CD14-positive monocyte (primary cell): ENCODE measurements at regions not wholly inside any gene's neighbourhood (a gene's known extent, or its start where the extent isn't known, plus 50 kb on each side); places are given as distances from the start of the nearest gene placed in this dataset.

Experiments used
- DNase-seq, 3 donors: peaks; one replicate each; pipeline ENCODE4 v3.0.0-alpha.2; 2011 to 2022
- H2AFZ ChIP-seq: 2 replicates; pipeline ENCODE4 v1.6.0; 2012; ENCODE audit warnings: mild to moderate bottlenecking, low read depth, low read length, inconsistent platforms; ENCODE audit not compliant: insufficient read depth, poor library complexity, severe bottlenecking
- H3K27ac ChIP-seq, 2 donors: 1 replicate in 1 of 2; 2 replicates in 1 of 2; pipeline ENCODE4 v1.5.1; 2012 to 2013; ENCODE audit warnings: low read length in 2 of 2, control low read depth in 1 of 2, inconsistent platforms in 1 of 2, low read depth in 1 of 2, mild to moderate bottlenecking in 1 of 2
- H3K27me3 ChIP-seq, 2 donors: one replicate each; pipeline versions ENCODE4 v1.6.0 to v1.6.1; 2011 to 2013; ENCODE audit warnings: low read length in 2 of 2; ENCODE audit not compliant: control insufficient read depth in 2 of 2, insufficient read depth in 2 of 2
- H3K36me3 ChIP-seq, 2 donors: replicated peaks in 1 of 2; 1 replicate in 1 of 2; 2 replicates in 1 of 2; pipeline versions ENCODE4 v1.5.1 to v1.6.1; 2012 to 2013; ENCODE audit warnings: low read length in 2 of 2, control low read depth in 1 of 2, inconsistent platforms in 1 of 2, mild to moderate bottlenecking in 1 of 2; ENCODE audit not compliant: insufficient read depth in 2 of 2, control insufficient read depth in 1 of 2
- H3K4me1 ChIP-seq, 2 donors: 1 replicate in 1 of 2; 2 replicates in 1 of 2; pipeline versions ENCODE4 v1.5.1 to v1.6.1; 2012 to 2013; ENCODE audit warnings: low read length in 2 of 2, control low read depth in 1 of 2, inconsistent platforms in 1 of 2, mild to moderate bottlenecking in 1 of 2, moderate library complexity in 1 of 2; ENCODE audit not compliant: insufficient read depth in 2 of 2, control insufficient read depth in 1 of 2
- H3K4me2 ChIP-seq: replicated peaks from 2 replicates; pipeline ENCODE3; 2012; ENCODE audit warnings: low read length, moderate library complexity, mild to moderate bottlenecking; ENCODE audit not compliant: poor library complexity, severe bottlenecking; ENCODE audit errors: extremely low read depth
- H3K4me3 ChIP-seq, 3 experiments: fragments of 200-600 bp in 1 of 3; sonication (generic) in 1 of 3; replicated peaks in 1 of 3; 1 replicate in 2 of 3; 2 replicates in 1 of 3; pipeline ENCODE4 v1.5.1; 2011 to 2013; ENCODE audit warnings: low read length in 3 of 3, mild to moderate bottlenecking in 3 of 3, control low read depth in 2 of 3, low read depth in 2 of 3, inconsistent platforms in 1 of 3, moderate library complexity in 1 of 3
- H3K79me2 ChIP-seq: 2 replicates; pipeline ENCODE4 v1.6.0; 2012; ENCODE audit warnings: mild to moderate bottlenecking, control low read depth, inconsistent platforms, low read length, moderate library complexity; ENCODE audit not compliant: insufficient read depth
- H3K9ac ChIP-seq: 2 replicates; pipeline ENCODE4 v1.6.0; 2017; ENCODE audit warnings: low read length, mild to moderate bottlenecking; ENCODE audit not compliant: insufficient read depth, poor library complexity, severe bottlenecking
- H3K9me3 ChIP-seq, 2 donors: replicated peaks in 1 of 2; 1 replicate in 1 of 2; 2 replicates in 1 of 2; pipeline versions ENCODE4 v1.5.1 to v1.6.1; 2012 to 2013; ENCODE audit warnings: low read length in 2 of 2, control low read depth in 1 of 2; ENCODE audit not compliant: control insufficient read depth in 1 of 2, insufficient read depth in 1 of 2
- H4K20me1 ChIP-seq: 2 replicates; pipeline ENCODE4 v1.6.0; 2012; ENCODE audit warnings: mild to moderate bottlenecking, low read length, control low read depth, moderate library complexity; ENCODE audit not compliant: insufficient read depth
- H3K27ac Mint-ChIP-seq, 7 donors: one replicate each; pipeline ENCODE4 v1.8.0; 2020; ENCODE audit warnings: mild to moderate bottlenecking in 7 of 7, mixed read lengths in 7 of 7, moderate library complexity in 6 of 7, inconsistent platforms in 2 of 7
- H3K27me3 Mint-ChIP-seq, 3 donors: one replicate each; pipeline ENCODE4 v1.8.0; 2021 to 2022; ENCODE audit warnings: low read depth in 3 of 3, mild to moderate bottlenecking in 3 of 3, mixed read lengths in 3 of 3, moderate library complexity in 3 of 3, inconsistent platforms in 1 of 3
- H3K36me3 Mint-ChIP-seq, 2 donors: one replicate each; pipeline ENCODE4 v1.8.0; 2020; ENCODE audit warnings: mixed read lengths in 2 of 2, inconsistent platforms in 1 of 2, mild to moderate bottlenecking in 1 of 2
- H3K4me1 Mint-ChIP-seq: one replicate; pipeline ENCODE4 v1.8.0; 2020; ENCODE audit warnings: mild to moderate bottlenecking, mixed read lengths
- H3K4me3 Mint-ChIP-seq, 2 donors: one replicate each; pipeline ENCODE4 v1.8.0; 2020; ENCODE audit warnings: mild to moderate bottlenecking in 2 of 2, mixed read lengths in 2 of 2, moderate library complexity in 1 of 2
- H3K9me3 Mint-ChIP-seq, 7 donors: one replicate each; pipeline ENCODE4 v1.8.0; 2020 to 2022; ENCODE audit warnings: mixed read lengths in 7 of 7, mild to moderate bottlenecking in 6 of 7, moderate library complexity in 6 of 7, inconsistent platforms in 2 of 7
- CTCF ChIP-seq: fragments of 200-600 bp; IDR thresholded peaks from one replicate; pipeline ENCODE4 v1.8.0; 2022; ENCODE audit warnings: antibody characterized with exemption, mild to moderate bottlenecking
- WGBS: methylation state at CpG from one replicate; pipeline ENCODE4 v1.1.5; 2013; ENCODE audit warnings: missing lambda C conversion rate; ENCODE audit not compliant: insufficient coverage; 5-methylcytosine and 5-hydroxymethylcytosine counted together
- intact Hi-C, 2 donors: fragments of 100-400 bp; cut with micrococcal nuclease; formaldehyde crosslinking; loops; one replicate each; pipeline versions ENCODE4 v1.15.0 to v1.15.1; 2023

GRCh38 chr11:87555101-87555500 is 517.4 kb downstream of the TMEM135 start:
- Mint-ChIP-seq H3K36me3 (no peaks in the 10 kb centered on the region), H3K4me1 (peaks cover 1% of the 10 kb centered on the region), H3K9me3 (peaks cover 5 to 15% (median 8%) of the 10 kb centered on the region in 7 donors), H3K27ac (no peak overlapping the region), H3K4me3 (no peak overlapping the region), H3K27me3 (peaks cover 0 to 1% (median 0%) of the 10 kb centered on the region in 3 donors)
- Histone ChIP-seq H3K79me2 (no peaks in the 10 kb centered on the region), H3K9ac (no peak overlapping the region), H3K4me3 (no peak overlapping the region), H4K20me1 (no peaks in the 10 kb centered on the region), H3K4me1 (no peaks in the 10 kb centered on the region), H3K27me3 (no peaks in the 10 kb centered on the region), H3K36me3 (no peaks in the 10 kb centered on the region), H2AFZ (no peak overlapping the region), H3K27ac (no peak overlapping the region), H3K4me2 (no peak overlapping the region), H3K9me3 (peaks cover 7 to 15% of the 10 kb centered on the region in 2 donors)
- 95% methylated on average over 2 of the region's 2 CpGs for WGBS
- no peak for DNase-seq
- no peak for TF ChIP-seq CTCF
- intact Hi-C loops, result no loop called here

GRCh38 chr11:87548797-87549196 is 511.1 kb downstream of the TMEM135 start:
- no peak overlapping the region for H3K4me3 ChIP-seq
- no peaks in the 10 kb centered on the region for H3K27me3 Mint-ChIP-seq
- intact Hi-C loops, result no loop called here
- H3K36me3 ChIP-seq, result no peaks in the 10 kb centered on the region
- no peaks in the 10 kb centered on the region for H3K36me3 Mint-ChIP-seq
- peaks cover 9 to 26% (median 13%) of the 10 kb centered on the region in 7 donors for H3K9me3 Mint-ChIP-seq
- WGBS, result no CpG with 5 or more reads among the region's 3 CpGs
- no peaks in the 10 kb centered on the region for H3K4me1 Mint-ChIP-seq
- no peak overlapping the region for H3K27ac ChIP-seq
- H3K9me3 ChIP-seq, result peaks cover 5 to 13% of the 10 kb centered on the region in 2 donors
- TF ChIP-seq CTCF, result no peak
- no peaks in the 10 kb centered on the region for H3K4me1 ChIP-seq
- no peak overlapping the region for H3K4me3 Mint-ChIP-seq
- no peak for DNase-seq
- H2AFZ ChIP-seq, result no peak overlapping the region
- no peaks in the 10 kb centered on the region for H3K27me3 ChIP-seq
- H3K27ac Mint-ChIP-seq, result no peak overlapping the region
- H4K20me1 ChIP-seq, result no peaks in the 10 kb centered on the region
- H3K79me2 ChIP-seq, result no peaks in the 10 kb centered on the region
- H3K4me2 ChIP-seq, result no peak overlapping the region
- H3K9ac ChIP-seq, result no peak overlapping the region
